ENCODE measurements at regions not wholly inside any gene's neighbourhood (a gene's known extent, or its start where the extent isn't known, plus 50 kb on each side); places are given as distances from the start of the nearest gene placed in this dataset.

DNA sequence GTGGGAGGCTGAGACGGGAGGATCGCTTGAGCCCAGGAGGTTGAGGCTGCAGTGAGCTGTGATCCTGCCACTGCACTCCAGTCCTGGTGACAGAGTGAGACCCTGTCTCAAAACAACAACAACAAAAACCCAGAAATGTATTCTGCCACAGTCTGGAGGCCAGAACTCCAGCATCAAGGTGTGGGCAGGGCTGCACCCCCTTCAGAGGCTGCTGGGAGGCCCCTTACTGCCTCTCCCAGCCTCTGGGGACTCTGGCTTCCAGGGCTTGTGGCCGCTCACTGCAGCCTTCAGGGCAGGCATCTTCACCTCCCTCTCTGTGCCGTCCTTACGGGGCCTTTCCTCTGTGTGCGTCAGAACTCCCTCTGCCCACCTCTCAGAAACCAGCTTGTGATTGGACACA lies 209.4 kb upstream of the GSE1 start:
- TF ChIP-seq POLR2AphosphoS5 (IDR thresholded peaks at IDR 0.05; ENCODE audit: low read depth, low read length) (no peak), POLR2A (IDR thresholded peaks at IDR 0.05; ENCODE audit: low read depth, low read length) (no peak)

All from GM12891 (cell line).